COR-L47 (cell line): ENCODE measurements at regions not wholly inside any gene's neighbourhood (a gene's known extent, or its start where the extent isn't known, plus 50 kb on each side); places are given as distances from the start of the nearest gene placed in this dataset.
"Not testable (repeated sequence)": the region's sequence is repeated elsewhere in the genome, so short reads cannot be mapped to it uniquely, and the experiment has no call there.

Source experiments
- DNase-seq: peaks from one replicate; lab custom pipeline; 2025; lab: John Stamatoyannopoulos, UW

DNA sequence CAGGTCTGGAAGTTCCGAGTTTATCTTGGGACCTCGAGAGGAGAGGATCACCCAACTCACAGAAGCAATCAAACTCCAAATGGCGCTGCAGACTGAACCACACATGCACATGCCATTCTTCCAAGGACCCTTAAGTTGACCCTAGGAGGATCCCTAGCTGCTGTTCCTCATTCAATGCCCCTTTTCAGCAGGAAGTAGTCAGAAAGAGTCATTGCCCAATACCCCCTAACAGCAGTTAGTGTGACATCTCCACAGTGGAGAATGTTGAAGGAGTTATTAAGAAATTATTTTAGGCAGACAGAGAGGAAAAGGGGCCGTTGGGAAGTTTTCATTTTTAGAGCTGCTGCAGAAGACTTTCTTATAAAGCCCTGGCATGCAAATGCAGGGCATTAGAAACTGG lies 229.9 kb upstream of the DAB2 start:
- no peak for DNase-seq

DNA sequence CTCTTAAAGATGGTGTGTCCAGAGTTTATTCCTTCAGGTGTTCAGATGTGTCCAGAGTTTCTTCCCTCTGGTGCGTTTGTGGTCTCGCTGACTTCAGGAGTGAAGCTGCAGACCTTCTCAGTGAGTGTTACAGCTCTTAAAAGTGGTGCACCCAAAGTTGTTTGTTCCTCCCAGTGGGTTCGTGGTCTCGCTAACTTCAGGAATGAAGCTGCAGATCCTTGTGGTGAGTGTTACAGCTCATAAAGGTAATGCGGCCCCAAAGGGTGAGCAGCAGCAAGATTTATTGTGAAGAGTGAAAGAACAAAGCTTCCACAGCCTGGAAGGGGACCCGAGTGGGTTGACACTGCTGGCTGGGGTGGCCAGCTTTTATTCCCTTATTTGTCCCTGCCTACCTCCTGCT lies 227.7 kb upstream of the DAB2 start:
- not testable (repeated sequence) for DNase-seq

DNA sequence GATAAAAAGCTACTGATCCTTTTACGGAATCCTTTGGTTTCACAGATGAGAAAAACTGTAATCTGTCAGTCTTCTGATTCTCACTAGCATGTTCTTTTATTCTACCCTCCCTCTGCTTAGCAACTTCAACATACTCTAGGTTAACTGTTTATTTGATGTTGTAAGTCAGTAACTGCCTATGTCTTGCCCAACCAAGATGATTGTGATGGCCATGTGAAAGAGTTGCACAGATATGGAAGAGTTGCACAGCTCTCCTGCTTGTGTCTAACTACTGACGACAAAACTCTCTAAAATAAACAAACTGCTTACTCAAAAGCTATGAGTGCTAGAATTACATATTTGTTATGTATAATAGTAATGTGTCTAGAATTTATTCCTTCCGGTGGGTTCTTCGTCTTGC lies 227.3 kb upstream of the DAB2 start:
- DNase-seq: no peak

DNA sequence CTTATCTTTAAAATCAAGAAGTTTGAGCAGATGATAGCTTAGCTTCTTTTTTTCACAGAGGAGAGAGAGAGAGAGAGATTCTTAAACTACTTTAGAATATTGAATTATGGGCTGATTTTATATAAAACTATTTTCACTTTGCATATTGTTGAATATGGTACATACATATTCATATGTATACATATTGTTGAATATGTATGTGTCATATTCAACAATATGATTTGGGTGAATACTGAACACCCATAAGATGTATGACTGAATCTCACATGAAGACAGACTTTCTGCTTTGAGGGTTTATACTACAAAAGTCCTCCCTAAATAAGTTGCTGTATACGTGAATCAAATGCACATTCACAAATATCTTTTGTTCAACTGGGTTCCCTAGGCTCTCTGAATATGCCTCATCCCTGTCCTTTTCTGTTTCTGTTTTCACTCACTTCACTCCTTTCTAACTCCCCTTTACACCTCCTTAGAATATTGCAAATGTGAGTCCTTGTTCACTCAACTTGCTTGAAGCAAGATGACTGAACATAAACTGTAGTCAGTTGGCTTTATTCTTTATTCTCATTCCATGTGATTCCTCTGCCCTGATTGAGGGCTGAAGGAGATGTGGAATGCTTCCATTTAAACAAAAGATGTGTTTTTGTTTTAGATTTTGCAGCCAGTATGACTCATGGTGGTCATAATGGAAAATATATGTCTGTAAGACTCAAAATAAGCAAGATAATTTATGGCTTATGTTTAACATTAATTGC lies 225.4 kb upstream of the DAB2 start:
- DNase-seq: no peak

DNA sequence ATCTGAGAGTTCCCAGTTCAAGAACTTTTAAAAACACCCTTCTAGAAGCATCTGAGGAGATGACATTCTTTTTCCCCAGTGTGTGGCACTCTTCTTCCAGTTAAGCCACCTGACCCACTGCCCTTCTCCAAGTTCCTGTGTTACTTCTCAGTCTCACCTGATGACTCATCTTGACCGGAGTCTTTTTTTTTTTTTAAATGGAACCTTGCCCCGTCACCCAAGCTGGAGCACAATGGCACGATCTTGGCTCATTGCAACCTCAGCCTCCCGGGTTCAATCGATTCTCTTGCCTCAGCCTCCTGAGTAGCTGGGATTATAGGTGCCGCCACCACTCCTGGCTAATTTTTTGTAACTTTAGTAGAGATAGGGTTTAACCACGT lies 224.1 kb upstream of the DAB2 start:
- DNase-seq: no peak

DNA sequence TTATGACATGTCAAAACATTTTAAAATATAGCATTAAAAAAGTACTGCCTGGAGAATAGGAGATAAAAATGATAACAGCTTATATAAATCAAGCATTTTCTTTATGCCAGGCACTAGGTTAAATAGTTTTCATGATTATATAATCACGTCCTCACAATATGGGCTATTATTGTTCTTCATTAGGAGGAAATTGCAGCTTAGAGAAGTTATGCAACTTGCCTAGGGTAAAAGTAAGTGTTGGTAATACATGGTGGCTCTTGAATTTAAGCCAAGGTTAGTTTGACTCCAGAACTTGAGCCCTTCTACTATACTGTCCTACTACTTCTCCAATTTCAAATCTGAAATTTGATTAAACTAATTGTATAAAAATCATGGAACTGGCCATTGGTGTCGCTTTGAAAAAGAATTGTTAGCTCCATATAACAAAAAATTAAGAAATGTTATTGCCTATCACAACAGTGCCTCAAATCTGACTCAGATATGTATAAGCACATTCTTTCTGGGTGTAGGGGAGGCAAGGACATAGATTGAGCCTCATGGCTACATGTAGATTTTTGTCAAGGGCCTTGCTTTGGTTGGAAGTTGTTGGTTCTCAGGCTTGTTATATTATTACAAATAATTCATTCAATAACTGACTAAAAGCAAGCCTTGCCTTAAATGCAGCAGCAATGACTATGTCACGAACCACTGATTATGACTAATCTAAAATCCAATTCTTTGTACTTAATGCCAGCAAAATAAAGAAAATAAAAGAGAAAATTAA lies 223.5 kb upstream of the DAB2 start:
- DNase-seq: no peak

DNA sequence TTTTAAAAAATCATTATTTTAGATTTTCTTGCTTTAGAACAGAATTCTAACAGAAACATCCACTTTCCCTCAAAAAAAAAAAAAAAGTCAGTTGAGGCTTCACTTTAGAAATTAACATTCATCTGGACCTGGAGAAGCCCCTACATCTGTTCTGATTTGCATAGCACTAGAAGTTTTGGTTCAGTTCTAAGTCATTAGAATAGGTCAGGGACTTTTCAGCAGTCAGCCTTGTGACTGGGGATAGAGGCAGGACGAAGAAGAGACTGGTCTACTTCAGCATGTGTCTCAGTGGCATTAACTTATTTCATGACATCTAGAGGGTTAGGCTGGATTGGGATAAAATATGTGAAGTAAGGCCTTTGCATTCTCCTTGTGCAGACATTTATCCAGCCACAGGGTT lies 215.8 kb upstream of the DAB2 start:
- no peak for DNase-seq

DNA sequence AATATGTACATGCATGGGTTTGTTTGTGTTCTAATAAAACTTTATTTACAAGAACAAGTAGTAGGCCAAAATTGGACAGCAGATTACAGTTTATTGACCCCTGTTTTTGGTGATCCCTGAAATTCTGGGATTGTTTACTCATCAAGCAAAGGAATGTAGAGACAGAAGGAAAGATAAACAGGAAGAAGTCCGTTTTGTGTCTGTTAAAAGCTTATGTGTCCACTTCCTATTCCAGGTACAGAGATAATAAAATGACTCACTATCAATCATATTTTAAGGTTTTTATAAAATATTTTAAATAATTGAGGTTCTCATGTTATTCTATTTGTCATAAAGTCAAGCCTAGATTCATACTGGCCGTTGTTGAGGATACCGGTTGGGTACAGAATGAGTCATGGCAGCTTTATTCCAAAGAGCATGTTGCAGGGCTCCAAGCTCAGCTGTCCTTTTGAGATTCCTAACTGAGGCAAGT lies 214.9 kb upstream of the DAB2 start:
- no peak for DNase-seq

DNA sequence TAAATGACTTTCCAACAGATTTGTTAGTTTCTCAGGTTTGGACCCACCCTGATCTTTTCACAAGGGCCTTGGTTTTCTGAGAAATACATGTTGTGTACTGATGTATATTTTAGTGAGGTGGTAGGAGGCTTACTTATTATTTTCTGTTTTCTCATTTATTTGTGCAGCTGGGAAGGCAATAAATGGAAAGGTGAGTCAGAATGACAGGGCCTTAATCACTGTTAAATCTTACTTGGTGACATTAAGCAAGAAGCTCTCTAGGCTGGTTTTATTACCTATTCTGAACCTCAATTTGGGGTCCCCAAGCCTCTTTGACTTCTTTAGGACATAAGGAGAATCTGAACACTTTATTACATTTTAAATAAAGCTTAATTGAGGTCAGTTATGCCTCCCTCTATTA lies 214.0 kb upstream of the DAB2 start:
- no peak for DNase-seq

DNA sequence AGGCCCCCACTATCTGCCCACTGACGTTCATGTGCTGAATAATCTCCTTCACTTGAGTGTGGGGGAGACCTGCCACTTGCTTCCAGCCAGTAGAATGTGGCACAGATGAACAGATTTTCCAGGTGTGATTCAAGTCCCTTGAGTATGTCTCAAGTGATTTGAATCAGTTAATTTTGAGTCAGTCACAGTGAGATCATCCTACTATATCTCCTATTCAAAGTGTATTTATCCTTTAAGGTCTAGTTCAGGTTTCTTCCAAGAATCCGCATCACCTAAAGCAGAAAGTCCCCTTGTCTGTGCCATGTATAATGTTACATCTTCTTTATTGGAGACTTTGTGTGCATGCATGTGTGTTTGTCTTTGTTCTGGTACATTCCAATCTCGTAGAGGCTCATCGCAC lies 208.3 kb upstream of the DAB2 start:
- no peak for DNase-seq

DNA sequence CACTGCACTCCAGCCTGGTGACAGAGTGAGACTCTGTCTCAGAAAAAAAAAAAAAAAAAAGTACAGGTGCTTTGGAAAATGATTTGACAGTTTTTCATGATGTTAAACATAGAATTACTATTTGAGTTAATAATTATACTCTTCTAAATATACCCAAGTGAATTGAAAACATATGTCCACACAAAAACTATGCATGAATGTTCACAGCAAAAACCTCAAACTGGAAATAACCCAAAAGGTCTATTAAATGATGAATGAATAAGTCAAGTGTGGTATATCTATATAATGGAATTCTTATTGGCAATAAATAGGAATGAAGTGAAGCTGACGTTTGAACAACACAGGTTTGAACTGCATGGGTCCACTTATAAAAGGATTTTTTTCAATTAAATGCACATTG lies 207.2 kb upstream of the DAB2 start:
- DNase-seq: no peak

DNA sequence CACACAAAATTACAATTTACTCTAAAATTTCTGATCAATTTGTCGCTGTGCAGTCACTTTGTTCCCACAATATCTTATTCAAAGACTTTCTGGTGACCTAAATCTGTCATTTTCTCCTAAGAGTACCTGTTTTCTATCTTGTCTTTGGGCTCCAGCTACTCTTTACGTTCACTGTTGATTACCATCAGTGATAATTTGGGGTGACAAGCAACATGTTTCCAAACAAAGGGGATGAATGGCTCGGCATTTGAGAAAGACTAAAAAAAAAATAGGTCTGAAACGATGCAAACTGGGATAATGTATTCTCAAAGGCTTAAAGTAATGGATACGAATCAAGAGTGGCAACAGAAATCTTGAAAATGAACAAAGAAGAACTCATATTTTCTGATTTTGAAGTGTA lies 205.2 kb upstream of the DAB2 start:
- no peak for DNase-seq

DNA sequence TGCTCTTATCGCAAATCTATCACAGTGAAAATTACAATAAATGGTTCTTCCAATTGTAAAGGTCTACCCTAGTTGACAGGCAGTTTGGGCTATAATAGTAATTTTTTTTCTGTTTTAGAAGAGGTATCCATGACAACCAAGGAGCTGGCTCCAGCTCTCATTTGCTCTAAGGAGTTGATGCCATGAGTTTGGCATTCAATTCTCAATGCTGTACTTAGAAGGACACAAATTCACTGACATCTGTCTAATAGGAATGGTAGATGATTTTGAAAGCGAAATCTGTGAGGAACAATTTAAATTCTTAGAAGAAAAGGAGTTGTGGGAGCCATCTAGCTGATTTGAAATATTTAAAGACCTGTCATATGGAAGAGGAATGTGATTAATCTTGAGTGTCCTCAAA lies 203.6 kb upstream of the DAB2 start:
- DNase-seq: no peak

DNA sequence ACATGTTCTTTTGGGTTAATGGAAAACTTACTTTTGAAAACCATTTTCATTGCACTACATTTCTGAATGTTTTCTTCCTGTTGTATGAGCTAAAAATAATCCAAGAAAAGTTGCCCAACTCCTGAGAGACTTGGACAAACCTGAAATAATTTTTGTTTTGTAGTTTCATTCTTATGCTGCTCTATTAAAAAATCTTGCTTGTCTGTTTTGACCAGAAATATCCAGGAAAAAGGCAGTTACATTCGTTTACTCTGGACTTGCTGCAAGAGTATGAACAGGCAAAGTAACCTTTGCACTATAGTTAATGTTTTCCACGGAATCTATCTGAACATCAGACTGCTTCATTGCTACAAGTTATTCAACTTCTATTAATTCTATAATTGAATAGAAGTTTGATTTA lies 200.1 kb upstream of the DAB2 start:
- no peak for DNase-seq

DNA sequence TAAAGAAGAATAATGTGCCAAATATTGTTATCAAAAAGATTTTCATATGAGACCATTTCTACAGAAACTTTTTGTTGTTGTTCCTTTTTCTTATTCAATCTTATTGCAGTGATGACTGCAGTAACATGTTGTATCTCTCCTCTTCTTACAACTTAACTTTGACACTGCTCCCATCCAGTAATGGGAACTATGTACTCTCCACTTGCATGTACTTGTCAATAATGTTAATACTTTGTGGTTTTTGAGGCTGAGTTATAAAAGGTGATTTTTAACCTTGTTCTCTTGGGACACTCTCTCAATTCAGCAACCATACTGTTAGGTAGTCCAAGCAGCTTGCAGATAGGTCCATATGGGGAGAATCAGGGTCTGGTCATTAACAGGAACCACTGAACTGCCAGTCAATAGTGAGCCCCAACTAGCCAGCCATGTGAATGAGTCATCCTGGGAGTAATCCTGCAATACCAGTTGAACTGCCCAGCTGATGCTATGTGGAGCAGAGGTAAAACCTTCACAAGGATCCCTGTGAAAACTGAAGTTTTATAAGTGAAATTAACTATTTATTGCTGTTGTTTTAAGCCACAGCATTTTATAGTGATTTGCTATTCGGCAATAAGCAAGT lies 199.6 kb upstream of the DAB2 start:
- no peak for DNase-seq

DNA sequence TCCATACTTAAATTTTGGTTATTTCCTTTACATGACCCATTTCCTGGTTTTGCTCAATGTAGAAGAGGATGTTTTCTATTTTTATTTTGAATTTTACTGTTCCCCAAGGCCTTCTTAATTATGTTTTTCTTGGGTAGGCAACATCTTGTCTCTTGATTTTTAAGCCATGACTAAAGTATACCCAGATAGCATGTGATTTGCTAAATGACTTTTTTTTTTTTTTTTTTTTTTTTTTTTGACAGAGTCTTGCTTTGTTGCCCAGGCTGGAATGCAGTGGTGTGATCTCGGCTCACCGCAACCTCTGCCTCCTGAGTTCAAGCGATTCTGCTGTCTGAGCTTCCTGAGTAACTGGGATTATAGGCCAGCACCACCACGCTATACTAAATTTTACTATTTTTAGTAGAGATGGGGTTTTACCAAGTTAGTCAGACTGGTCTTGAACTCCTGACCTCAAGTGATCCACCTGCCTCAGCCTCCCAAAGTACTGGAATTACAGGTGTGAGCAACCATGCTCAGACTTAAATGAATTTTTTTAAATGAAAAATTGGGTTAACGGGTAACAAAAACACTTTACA lies 198.6 kb upstream of the DAB2 start:
- DNase-seq: no peak

DNA sequence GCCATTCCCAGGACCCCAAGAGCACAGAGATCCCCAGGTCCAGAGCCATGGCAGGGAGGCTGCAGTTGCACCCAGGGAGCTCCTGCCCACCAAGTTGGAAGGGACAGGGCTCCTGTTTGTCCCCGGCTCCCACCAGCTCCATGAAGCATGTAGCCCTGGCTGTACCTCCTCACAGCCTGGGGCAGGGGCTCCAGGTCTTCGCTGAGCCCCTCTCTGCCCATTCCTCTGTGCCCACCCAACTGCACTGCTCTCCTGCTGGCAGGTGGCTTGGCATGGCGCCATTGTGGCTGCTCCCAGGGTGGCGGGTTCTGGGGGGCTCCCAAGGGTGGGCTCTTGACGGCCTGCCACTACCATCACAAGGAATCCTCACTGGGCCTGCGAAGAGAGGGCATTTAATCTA lies 197.5 kb upstream of the DAB2 start:
- DNase-seq: no peak

DNA sequence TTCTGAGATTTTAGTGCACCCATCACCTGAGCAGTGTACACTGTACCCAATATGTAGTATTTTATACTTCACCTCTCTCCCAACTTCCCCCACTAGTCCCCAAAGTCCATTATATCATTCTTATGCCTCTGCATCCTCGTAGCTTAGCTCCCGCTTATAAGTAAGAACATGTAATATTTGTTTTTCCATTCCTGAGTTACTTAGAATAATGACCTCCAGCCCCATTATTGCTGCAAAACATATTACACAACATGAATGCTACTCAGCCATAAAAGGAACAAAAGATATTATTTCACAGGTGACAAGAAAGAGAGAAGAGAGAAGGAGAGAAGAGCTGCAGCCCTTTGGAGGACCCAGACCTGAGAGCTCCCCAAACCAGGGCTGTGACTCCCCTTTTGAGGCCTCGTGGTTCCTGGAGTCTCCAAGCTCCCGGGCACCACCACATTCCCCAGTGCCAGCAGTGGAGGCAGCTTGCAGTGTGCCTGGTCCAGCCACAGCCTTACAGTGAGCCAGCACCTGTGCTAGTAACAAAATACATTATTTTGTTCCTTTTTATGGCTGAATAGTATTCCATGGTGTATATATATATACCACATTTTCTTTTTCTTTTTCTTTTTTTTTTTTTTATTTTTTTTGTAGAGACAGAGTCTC lies 194.5 kb upstream of the DAB2 start:
- no peak for DNase-seq

DNA sequence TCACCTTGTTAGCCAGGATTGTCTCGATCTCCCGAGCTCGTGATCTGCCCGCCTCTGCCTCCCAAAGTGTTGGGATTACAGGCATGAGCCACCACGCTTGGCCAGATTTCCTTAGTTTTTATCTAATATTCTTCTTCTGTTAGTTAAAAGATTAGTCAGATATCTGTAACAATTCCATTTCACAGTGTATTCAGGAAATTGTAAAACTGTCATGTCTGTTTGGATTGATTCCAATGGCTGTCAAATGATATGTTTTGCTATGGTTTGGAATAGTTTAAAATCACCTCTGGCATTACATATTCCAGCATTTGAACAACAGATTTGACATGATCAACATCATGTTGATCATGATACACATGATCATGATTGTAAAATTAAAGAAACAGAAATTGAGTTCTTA lies 193.6 kb upstream of the DAB2 start:
- DNase-seq: no peak

DNA sequence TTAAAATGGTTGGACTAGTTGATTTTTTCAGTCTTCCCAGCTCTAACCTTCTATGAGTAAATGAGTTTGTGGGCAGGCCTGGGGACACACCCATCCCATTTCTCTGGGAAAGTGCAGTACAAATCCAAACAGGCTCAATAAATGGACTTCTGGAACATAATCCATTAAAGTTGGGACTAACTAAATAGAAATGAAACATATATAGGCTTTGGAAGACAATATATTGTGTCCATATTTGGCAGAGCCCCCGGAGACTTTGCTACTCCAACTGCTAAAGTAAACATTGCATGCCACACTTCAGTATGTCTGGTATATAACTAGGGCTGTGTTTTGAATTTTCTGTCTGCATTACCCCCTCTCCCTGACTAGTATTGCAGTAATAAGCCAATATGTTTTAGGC lies 191.4 kb upstream of the DAB2 start:
- DNase-seq: no peak

DNA sequence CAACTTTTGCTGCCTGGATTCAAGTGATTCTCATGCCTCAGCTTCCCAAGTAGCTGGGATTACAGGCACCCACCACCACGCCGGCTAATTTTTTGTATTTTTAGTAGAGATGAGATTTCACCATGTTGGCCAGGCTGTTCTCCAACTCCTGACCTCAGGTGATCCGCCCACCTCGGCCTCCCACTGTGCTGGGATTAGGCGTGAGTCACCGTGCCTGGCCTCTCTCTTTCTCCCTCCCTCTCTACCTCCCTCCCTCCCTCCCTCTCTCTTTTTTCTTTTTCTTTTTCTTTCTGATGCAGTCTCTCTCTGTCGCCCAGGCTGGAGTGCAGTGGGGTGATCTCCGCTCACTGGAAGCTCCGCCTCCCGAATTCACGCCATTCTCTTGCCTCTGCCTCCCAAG lies 186.3 kb upstream of the DAB2 start:
- DNase-seq: not testable (repeated sequence)

DNA sequence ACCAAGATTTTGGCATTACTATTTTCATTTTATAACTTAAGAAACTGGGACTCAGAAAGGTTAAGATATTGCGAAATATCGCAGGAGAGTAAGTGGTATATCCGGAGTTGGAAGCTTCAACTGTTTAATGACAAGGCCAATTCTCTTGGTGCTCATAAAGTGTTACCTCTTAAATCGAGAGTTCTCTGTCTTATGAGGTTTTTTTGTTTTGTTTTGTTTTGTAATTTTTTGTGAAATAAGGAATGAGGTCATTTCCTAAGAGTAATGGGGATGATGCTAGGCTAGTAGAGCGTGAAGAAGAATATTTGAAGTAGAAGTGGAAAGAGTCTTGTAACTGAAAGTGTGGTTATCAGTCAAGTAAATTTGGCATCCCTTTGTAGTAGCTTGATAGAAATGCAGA lies 183.2 kb upstream of the DAB2 start:
- no peak for DNase-seq
